ENCODE measurements at regions not wholly inside any gene's neighbourhood (a gene's known extent, or its start where the extent isn't known, plus 50 kb on each side); places are given as distances from the start of the nearest gene placed in this dataset.

DNA sequence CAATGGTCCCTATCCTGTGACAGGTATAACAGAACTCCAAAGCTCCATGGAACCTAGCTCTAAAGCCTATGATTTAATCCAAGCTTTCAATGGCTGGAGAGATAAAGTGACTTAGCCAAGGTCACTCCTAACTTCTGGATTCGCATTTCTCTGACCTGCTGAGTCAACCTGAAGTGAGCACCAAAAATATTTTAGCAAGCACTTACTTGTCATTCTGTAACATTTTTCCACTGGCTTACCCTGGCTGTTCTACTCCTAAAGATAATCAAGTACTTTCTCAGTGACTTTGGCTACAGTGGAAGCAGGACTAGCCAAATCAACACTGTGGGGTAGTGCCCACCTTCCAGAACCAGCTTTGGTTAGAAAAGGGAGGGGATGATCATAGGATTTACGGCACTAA, 188.3 kb downstream of the OGFRL1 start:
- DNase-seq (ENCODE audit: low read depth in 2 of 3, low spot score in 1 of 3): no peak

DNA sequence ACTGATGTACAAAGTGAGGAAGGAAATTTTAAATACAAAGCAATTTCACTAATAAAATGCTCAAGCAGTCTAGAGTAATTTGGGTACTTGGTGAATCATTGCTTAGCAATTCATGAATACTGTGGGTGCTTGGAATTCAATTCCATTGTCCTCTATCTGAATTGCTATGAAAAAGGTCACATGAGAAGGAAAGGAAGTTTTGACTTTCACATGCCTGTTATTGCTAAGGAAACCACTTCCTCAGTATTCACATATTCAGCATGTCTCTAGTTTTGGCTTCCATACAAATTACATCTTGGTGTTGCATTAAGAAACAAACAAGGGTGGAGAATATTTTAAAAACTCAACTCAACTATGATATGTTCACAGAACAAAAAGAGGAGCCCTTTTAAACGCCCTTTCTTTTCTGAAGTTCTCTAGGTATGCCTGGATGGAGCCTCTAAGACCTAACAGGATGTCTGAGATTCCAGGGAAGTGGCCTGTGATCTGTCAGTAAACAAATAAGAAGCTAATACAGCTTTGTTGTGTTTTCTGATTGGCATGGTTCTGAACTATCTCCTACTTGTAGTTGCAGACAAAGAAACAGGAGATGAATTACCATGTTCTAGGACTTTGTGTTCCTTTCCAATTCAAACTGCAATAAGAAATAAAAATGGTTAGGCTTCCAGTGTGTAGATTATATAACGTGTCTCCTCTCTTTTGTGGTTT, 190.4 kb downstream of the OGFRL1 start:
- no peak for DNase-seq (ENCODE audit: low read depth in 2 of 3, low spot score in 1 of 3)

DNA sequence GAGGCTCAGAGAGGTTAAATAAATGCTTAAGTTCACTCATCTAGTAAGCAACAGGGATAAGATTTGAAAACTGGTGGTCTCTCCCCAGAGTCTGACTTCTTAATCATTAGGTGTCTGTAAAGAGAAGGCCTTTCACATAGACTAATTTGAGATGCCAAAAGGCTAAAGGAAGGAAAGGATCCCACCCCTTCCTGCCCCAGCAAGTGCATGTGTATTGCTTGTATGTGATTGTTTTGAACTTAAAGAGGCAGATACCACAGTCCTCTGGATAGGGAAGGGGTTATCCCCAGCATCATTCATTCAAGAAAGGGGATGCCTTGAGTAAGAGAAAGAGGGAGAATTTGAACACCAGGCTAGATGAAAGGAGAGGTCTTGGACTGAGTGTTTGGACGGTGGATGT, 192.0 kb downstream of the OGFRL1 start:
- DNase-seq (ENCODE audit: low read depth in 2 of 3, low spot score in 1 of 3): no peak

DNA sequence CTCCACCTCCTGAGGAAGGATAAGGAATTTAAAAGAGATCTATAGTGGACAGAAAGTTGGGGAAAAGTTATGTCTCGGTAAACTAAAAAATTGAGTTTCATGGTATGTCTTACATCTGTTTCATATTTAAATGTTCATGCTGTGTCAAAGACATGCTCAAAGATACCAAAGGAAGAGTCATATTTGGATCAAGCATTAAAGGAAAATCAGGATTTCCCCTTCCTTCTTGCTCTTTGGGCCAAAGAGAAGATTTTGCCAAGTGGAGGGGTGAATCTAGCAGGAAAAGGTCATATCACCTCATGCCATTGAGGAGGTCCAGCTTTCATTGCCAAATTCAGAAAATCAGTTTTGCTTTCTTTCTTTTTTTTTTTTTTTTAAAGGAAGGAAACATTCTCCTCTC, 192.4 kb downstream of the OGFRL1 start:
- DNase-seq (ENCODE audit: low read depth in 2 of 3, low spot score in 1 of 3): no peak

DNA sequence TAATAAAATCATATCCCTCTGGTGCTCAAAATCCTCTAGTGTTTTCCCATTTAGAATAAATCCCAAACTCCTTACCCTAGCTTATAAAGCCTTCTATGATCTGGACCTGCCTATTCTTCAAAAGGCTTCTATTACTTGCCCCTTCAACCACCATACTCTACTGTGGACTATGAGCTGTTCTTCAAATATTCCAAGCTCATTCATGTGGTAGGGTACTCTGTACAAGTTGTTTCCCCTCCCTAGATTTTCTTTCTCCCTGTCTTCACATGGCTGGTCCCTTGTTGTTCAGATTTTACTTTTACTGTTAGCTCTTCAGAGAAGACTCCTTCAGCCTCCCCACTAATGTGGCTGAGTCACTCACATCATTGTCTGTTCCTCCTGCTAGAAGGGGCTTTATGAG, 193.2 kb downstream of the OGFRL1 start:
- DNase-seq (ENCODE audit: low read depth in 2 of 3, low spot score in 1 of 3): no peak

DNA sequence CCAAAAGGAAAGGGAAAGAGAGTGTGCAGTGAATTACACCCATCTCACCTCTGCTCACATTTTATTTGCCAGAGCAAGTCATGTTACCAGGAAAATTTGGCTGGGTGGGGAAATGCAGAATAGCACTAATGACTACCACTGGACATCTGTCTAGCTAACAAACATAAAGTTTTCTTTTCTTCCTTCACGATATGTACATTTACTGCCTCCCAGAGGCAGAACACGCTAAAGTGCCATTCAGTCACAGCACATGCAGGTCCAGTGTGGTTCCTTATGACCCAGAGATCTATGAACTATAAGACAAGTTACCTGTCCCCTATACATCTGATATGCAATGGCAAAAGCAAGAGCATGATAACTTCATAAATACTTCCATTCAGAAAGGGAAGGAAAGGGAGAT, 194.1 kb downstream of the OGFRL1 start:
- no peak for DNase-seq (ENCODE audit: low read depth in 2 of 3, low spot score in 1 of 3)

DNA sequence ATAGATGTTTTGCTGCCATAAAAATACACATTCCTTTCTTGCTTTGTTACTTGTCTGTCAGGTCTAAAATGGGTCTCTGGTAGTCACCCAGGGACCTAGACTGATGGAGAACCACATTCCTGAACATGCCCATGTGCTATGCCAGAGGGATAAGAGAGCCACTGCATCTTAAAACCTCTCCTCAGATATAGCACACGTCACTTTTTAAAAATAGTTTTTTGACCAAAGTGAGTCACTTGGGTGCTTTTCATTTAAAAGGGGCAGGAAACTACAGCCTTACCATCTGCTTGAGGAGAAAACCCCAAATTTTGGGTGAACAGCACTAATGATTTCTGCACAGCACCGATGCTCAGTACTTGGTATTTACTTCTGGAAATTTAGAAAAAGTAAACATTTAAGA, 197.8 kb downstream of the OGFRL1 start:
- no peak for DNase-seq (ENCODE audit: low read depth in 2 of 3, low spot score in 1 of 3)

DNA sequence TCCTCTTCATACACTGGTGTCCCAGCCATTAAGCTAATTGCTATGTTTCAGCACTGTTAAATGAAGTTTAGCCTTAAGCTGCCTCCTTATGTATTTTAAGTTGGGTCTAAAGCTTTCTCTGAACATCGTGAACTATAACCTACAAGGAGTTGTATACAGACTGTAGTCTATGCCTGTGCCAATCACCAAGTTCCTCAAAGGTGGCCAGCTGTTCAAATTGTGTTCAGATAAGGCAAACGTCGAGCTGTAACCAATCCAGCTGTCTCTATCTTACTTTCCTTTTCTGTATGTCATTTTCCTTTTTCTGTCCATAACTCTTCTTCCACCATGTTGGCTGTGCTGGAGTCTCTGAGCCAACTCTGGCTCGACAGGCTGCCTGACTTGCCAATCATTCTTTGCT, 199.6 kb downstream of the OGFRL1 start:
- no peak for DNase-seq (ENCODE audit: low read depth in 2 of 3, low spot score in 1 of 3)

DNA sequence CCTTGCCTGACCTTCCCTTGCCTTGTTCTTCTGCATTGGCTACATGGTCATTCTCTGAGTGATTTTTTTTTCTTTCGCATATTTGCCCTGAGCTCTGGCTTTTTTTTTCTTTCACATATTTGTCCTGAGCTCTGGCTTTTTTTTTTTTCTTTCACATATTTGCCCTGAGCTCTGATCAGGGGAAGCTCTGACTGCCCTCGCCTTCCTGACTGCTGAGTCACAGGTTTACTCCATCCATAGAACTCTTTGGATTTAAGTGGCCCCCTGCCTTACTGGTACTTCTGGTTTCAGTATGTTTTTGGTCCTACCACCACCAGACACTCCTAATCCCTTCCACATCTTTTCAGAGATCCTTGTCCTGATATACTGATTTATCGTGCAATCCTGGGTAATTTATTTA, 201.1 kb downstream of the OGFRL1 start:
- no peak for DNase-seq (ENCODE audit: low read depth in 2 of 3, low spot score in 1 of 3)

DNA sequence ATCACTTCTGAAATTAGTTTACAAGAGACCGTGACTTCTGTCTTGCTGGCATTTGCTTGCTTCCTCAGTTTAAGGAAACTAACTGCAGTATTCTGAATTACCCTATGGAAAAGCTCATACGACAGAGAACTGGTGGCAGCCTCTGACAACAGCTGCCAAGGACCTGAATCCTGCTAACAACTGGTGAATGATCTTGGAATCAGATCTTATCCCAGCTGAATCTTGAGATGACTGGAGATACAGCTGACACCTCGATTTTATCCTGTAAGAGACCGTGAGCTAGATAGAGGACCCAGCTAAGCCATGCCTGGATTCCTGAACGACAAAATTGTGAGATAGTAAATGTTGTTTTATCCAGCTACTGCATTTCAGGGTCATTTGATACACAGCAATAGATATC, 202.3 kb downstream of the OGFRL1 start:
- DNase-seq (ENCODE audit: low read depth in 2 of 3, low spot score in 1 of 3): no peak

DNA sequence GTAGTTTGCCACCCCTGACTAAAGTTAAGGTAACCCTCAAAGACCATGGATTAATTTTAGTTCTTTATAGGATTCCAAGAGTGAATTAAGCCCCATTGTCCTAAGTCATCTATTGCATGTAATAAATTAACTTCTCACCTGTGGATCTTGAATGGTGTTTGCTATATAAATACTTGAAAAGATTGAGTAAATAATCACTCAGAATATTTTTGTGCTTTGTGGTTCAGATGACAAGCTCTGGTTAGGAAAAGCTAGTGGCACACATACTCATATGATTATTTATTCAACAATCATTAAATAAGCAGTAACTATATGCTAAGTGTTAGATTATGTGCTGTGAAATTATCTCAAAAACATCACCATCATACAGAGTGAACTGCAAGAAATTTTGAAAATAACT, 203.2 kb downstream of the OGFRL1 start:
- DNase-seq (ENCODE audit: low read depth in 2 of 3, low spot score in 1 of 3): no peak

DNA sequence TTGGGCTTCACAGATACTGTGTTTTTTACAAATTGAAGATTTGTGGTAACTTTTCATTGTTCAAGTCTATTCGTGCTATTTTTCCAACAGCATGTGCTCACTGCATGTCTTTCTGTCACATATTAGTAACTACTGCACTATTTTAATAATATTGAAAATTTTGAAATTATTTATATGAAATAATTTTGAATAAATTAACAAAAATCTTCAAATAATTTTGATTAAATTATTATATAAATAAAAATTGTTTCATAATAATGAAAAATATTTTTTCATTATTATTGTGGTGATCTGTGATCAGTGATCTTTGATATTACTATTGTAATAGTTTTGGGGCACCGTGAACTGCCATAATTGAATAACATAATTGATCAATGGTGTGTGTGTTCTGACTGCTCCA, 204.1 kb downstream of the OGFRL1 start:
- no peak for DNase-seq (ENCODE audit: low read depth in 2 of 3, low spot score in 1 of 3)

DNA sequence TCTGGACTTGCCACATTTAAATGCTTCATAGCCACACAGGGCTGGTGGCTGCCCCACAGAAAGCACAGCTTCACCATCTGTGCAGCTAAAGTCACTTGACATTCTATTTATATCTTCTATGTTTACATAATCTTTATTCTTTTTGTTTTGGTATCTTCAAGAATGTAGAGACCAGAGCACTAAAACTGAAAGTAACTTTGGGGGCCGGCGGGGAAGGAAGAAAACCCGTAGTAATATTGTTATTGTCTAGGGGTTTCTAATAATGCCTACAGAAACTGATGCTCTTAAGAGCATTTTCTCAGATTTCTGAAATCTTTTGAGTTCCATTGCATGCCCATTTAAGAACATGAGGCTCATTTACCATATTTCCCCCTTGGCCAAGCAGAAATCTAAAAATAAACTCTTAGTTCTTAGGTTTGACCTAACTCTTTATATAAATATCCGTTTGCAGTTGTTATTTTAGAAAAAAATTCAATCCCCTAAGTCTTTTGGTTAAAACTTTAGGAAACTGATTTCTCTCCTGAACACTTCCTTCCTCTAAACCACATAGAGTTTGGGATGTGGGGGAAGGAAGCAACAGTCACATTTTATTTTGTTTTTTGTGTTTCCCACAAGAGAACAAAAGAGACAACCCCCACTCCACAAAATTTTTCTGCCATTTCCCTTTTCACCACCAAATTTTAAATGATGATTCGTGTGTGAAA, 207.6 kb downstream of the OGFRL1 start:
- no peak for DNase-seq (ENCODE audit: low read depth in 2 of 3, low spot score in 1 of 3)

DNA sequence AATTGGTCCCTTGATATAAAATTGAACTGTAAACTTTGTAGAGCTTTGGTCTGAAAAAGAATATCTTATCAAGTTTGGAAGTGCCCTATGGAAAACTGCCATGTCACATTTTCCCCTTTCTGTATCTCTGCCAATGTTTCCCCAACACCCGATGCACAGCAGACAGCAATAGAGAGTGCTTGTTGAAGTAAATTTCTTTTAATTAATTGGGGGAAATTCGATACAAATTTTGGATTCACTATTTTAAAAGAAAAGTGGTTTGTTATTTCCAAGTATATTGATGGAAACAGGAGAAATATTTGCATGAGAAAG, 208.1 kb downstream of the OGFRL1 start:
- DNase-seq (ENCODE audit: low read depth in 2 of 3, low spot score in 1 of 3): no peak

DNA sequence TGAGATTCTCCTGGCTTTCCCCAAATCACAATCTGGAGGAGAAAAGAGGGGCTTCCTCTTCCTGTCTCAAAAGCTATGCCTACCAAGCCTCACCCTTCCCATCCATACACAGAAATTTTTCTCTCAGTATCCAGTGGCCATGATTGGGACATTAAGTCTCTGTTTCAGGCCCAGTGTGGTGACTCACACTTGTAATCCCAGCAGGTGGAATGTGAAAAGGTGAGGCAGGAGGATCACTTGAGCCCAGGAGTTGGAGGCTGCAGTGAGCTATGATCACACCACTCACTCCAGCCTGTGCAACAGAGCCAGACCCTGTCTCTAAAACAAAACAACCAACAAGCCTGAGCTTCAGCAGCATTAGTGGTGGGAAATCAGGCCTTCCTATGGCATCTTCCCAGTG, 210.0 kb downstream of the OGFRL1 start:
- no peak for DNase-seq (ENCODE audit: low read depth in 2 of 3, low spot score in 1 of 3)

DNA sequence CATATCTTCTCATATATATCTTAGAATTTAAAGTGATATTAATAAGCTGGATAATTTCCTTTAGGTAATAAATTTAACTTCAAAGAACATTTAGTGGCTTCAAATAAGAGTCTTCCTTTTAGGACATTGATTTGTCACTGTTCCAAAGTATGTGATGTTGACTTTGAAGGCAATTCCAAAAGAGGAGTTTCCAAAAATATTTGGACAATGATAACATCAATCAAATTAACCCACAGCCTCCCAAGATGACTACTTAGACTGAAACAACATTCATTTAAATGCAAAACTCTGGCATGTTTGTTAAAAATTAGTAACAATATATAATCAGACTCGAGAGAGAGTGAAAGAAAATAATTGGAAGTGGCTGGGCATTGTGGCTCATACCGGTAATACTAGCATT, 211.1 kb downstream of the OGFRL1 start:
- DNase-seq (ENCODE audit: low read depth in 2 of 3, low spot score in 1 of 3): no peak

DNA sequence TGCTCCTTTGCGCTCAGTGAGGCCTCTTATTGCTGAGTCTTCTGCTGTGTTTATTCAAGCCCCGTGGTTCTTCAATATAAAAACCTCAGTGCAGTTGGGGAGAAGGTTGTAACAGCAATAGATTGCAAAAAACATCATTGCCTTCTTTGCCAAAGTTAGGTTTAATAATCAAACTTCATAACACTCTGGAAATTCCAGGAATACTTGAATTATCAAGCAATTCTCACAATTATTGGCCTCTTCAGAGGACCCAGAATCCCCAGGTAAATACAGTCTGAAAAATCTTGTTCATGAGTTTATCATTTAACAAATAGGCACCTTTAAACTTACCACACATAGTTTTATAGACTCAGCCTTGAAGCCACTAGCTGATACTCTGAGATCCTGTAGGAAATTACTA, 213.6 kb downstream of the OGFRL1 start:
- DNase-seq (ENCODE audit: low read depth in 2 of 3, low spot score in 1 of 3): no peak

DNA sequence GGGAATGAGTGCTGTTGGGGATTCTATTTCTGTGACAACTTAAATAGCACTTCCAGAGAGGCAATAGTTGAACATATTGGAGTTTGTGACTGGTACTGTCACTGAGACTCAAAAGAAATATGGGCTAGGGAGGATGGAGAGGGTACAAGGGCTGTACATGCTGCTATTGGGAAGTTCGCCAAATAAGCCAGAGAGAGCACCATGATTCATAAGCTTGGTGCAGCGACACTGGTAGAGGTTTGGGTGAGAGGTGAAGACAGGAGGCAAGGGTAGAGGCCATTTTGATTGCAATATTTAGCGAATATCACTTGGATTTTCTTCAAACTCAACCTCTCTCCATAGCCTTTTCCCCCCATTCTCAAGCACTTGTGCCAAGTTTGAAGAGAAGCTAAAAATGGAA, 214.3 kb downstream of the OGFRL1 start:
- no peak for DNase-seq (ENCODE audit: low read depth in 2 of 3, low spot score in 1 of 3)

DNA sequence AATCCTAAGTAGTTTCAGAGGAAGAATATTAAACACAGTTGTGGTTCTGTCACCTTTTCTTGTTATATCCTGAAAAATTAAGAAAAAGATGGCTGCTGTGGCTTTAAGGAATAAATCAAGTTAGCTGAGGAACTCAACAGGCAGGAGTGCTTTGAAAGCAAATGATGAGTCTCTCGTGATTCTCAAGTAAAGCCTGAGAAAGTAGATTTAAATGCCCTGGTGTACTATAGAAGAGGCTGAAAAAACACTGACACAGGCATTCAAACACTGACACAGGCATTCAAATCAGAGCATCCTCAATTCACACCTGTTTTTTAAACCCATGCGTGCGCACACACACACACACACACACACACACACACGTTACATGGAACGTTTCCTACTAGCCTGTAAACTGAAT, 218.6 kb downstream of the OGFRL1 start:
- no peak for DNase-seq (ENCODE audit: low read depth in 2 of 3, low spot score in 1 of 3)

DNA sequence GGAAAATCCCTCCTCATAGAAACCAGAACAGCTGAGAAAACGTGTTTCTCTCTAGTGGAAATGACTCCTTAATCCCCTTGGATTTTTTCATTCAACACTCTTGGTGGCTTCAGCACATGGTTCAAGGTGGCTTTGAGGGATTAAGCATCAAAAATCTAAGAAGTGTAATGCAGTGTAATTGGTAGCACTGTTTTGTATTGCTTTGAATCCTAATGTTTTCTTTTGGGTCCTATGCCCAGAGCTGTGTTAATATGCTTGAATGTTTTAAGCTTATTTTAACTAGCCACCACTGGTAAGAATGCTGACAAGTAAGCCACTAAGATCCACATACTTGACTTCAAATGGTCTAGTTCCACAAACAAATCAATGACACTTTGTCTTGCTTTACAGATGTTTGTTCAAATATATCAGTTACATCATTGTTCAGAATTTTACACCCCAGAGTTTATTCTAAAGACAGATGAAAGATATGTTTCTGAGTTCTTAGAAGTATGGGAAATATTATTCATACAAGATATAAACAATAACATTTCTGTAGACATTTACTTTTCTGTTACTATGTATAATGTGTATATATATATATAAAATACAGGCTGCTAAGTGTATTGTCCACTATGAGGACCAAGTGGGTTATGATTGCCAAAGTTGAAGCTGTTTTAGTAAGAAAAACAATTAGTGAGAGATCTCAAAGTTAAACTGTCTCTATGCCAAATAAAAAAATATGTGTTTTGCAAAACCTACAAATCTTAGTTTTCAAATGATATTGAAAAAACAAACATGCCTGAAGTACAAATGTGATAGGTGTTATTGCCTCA, 220.8 kb downstream of the OGFRL1 start:
- no peak for DNase-seq (ENCODE audit: low read depth in 2 of 3, low spot score in 1 of 3)

DNA sequence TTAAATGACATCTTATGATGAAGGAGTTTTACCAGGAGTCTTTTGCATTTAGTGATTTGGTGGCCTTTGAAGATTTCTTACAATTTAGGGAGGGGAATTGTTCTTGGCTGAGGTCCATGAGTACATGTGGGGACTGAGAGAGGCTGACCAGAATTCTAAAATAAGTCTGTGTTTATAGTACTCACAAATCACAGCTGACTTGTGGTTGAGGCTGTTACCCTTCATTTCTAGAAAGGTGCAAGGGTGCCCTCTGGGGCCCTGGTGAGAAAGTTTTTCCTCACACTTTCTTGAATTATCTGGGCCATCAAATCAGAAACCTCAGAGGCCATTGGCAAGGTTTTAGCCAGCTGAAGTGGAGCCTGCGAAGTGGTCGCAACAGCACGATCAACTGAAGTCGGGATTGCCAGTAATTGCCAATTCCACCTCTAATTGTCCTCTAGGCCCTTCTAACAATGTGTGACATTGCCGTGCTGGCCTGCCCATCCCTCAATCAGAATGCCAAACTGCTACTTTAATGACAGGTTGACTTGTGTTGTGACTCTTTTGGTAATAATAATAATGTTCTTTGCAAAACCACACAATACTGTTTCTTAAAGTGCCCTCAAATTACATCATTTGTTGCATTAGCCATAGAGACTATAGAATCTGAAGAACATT, 221.6 kb downstream of the OGFRL1 start:
- no peak for DNase-seq (ENCODE audit: low read depth in 2 of 3, low spot score in 1 of 3)

DNA sequence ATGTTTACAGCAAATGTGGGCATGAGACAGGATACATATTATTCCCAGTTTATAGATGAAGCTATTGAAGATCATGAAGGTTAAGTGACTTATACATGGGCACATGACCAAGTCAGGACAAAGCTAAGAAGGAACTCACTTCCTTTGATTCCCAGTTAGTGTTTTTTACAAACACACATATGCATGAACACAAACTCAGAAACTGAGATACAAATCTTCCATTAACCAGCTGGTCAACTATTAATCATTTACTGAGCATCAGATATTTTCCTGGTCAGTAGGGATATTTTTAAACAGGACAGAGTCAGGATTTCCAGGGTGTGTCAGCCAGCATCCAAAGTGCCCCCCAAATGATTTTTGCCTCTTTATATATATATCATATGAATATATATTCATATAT, 222.2 kb downstream of the OGFRL1 start:
- DNase-seq (ENCODE audit: low read depth in 2 of 3, low spot score in 1 of 3): no peak
